ENCODE measurements at regions not wholly inside any gene's neighbourhood (a gene's known extent, or its start where the extent isn't known, plus 50 kb on each side); places are given as distances from the start of the nearest gene placed in this dataset.
A peak's percentile ranks its signal among the peaks of the same experiment; 100 is the strongest.

GRCh38 chr3:124063197-124063909 is 71.4 kb upstream of the ROPN1 start:
- no peak overlapping the region for H4K5ac ChIP-seq (ENCODE audit: insufficient read length, low read depth, low read length)
- no peaks in the 10 kb centered on the region for H3K9me3 ChIP-seq (ENCODE audit: insufficient read depth in 2 of 2, low read depth in 1 of 2, low read length in 1 of 2)
- 0 out of 2 replicates have a peak overlapping the region, but pooled peaks have one; percentile 9 for H2BK15ac ChIP-seq (ENCODE audit: low read length)
- no peak overlapping the region for H3K18ac ChIP-seq (ENCODE audit: extremely low read depth, low read length)
- H3K9ac ChIP-seq (replicated peaks in 1 of 4; ENCODE audit: extremely low read depth in 1 of 4, low read depth in 3 of 4, low read length in 3 of 4): no peak overlapping the region
- H3K27ac ChIP-seq (ENCODE audit: low read depth, low read length): no peak overlapping the region
- no peak overlapping the region for H4K8ac ChIP-seq (ENCODE audit: extremely low read depth, insufficient read depth, low read length)
- H4K91ac ChIP-seq (replicated peaks; ENCODE audit: insufficient read length, low read length): no peak overlapping the region
- H2AFZ ChIP-seq (ENCODE audit: low read length): no peak overlapping the region
- H2BK12ac ChIP-seq (ENCODE audit: low read depth, low read length): no peak overlapping the region
- H3K4me1 ChIP-seq (replicated peaks in 1 of 4; ENCODE audit: control insufficient read depth in 3 of 4, insufficient read depth in 4 of 4, low read length in 3 of 4): no peaks in the 10 kb centered on the region; a peak in 2 of 7 replicates
- H3K14ac ChIP-seq (ENCODE audit: insufficient read length): no peak overlapping the region
- H2AK5ac ChIP-seq (ENCODE audit: low read depth, low read length): no peak overlapping the region
- peaks cover 0 to 5% (median 3%) of the 10 kb centered on the region in 4 experiments; a peak in 3 of 7 replicates for H3K27me3 ChIP-seq (replicated peaks in 1 of 4; ENCODE audit: control insufficient read depth in 3 of 4, extremely low read depth in 1 of 4, insufficient read depth in 3 of 4, low read length in 3 of 4)
- 86% methylated on average over 9 of the region's 9 CpGs; no CpG with 5 or more reads in 1 of the 2 experiments for WGBS, 2 experiments (ENCODE audit: extremely low coverage in 1 of 2, insufficient coverage in 1 of 2, insufficient read length in 1 of 2, insufficient replicate concordance in 2 of 2, low coverage in 1 of 2, low lambda C conversion rate in 2 of 2, missing lambda C conversion rate in 1 of 2)
- no peak overlapping the region for H2BK20ac ChIP-seq (ENCODE audit: low read length)
- H3K23me2 ChIP-seq (ENCODE audit: low read depth, low read length): no peaks in the 10 kb centered on the region
- H4K20me1 ChIP-seq (replicated peaks in 1 of 2; ENCODE audit: control insufficient read depth in 1 of 2, insufficient read depth in 2 of 2, low read length in 2 of 2): no peaks in the 10 kb centered on the region
- H3K79me2 ChIP-seq (ENCODE audit: control insufficient read depth in 1 of 2, insufficient read depth in 2 of 2, low read length in 2 of 2): no peaks in the 10 kb centered on the region
- ChIA-PET CTCF (ENCODE audit: partially characterized antibody) (interaction anchor here (0.7 to 2.1 kb wide), 10 partner anchors 8 to 218 kb away, joined by 3 to 8 read pairs (median 4); partner anchors contain the start of gene KALRN), POLR2A (ENCODE audit: partially characterized antibody) (interaction anchor here (1.2 kb wide), 1 partner anchor 10 kb away, joined by 3 read pairs; no protein-coding TSS in a partner anchor)
- H2BK5ac ChIP-seq (ENCODE audit: low read depth, low read length): no peak overlapping the region
- DNase-seq (ENCODE audit: low read depth in 1 of 2, low spot score in 2 of 2) (no peak), FAIRE-seq (no peak)
- no peak overlapping the region for H3K23ac ChIP-seq (ENCODE audit: insufficient read length)
- no peaks in the 10 kb centered on the region for H3K36me3 ChIP-seq (ENCODE audit: control insufficient read depth in 2 of 4, insufficient read depth in 4 of 4, low read length in 3 of 4)
- H3K56ac ChIP-seq (replicated peaks; ENCODE audit: insufficient read length, low read depth, low read length): no peak overlapping the region
- no peak overlapping the region for H2BK120ac ChIP-seq (replicated peaks; ENCODE audit: low read depth, low read length)
- no peak overlapping the region for H3K4me2 ChIP-seq (ENCODE audit: insufficient read depth in 1 of 2, low read depth in 2 of 2, low read length in 2 of 2)
- no peak overlapping the region for H3K4me3 ChIP-seq (ENCODE audit: extremely low read depth in 1 of 4, insufficient read depth in 2 of 4, low read depth in 3 of 4, low read length in 4 of 4)
- H3K79me1 ChIP-seq (ENCODE audit: low read depth, low read length): peaks cover 2% of the 10 kb centered on the region; the same call in 1 of the 2 replicates
- no peak overlapping the region for H3K4ac ChIP-seq (replicated peaks; ENCODE audit: insufficient read length, low read depth, low read length)
- TF ChIP-seq SIN3A (conservative IDR thresholded peaks at IDR 0.05 in 1 of 2, IDR thresholded peaks at IDR 0.05 in 1 of 2; ENCODE audit: low read depth in 1 of 2, low read length in 2 of 2) (no peak), ASH2L (IDR thresholded peaks at IDR 0.05; ENCODE audit: low read length) (no peak), EZH2 (IDR thresholded peaks at IDR 0.05; ENCODE audit: low read depth, low read length, severe bottlenecking) (no peak), JUND (IDR thresholded peaks at IDR 0.05; ENCODE audit: low read length) (no peak), CTCF (IDR thresholded peaks at IDR 0.05; ENCODE audit: control extremely low read depth in 1 of 3, insufficient read depth in 1 of 3, low read depth in 1 of 3, low read length in 3 of 3) (no peak), CBX5 (IDR thresholded peaks at IDR 0.05; ENCODE audit: low read depth, low read length) (no peak), ATF3 (IDR thresholded peaks at IDR 0.05; ENCODE audit: insufficient read depth, low read depth, low read length) (no peak), EP300 (IDR thresholded peaks at IDR 0.05; ENCODE audit: borderline replicate concordance in 1 of 2, low read depth in 2 of 2, low read length in 2 of 2) (no peak)
